Activated CD4-positive, CD25-positive, alpha-beta regulatory T cell treated with anti-CD3 and anti-CD28 coated beads, Interleukin-2, amount 50 U/mL, for 24 hours (primary cell): ENCODE measurements at regions not wholly inside any gene's neighbourhood (a gene's known extent, or its start where the extent isn't known, plus 50 kb on each side); places are given as distances from the start of the nearest gene placed in this dataset.

ENCODE experiments used
- ATAC-seq, 2 donors: fragments of 150-1000 bp; cut with Tn5 transposase; one replicate each; pipeline ENCODE4 v1.10.0; 2021; ENCODE audit warnings: mild to moderate bottlenecking in 1 of 2, moderate library complexity in 1 of 2

- ATAC-seq, result no peak
Measured at GRCh38 chr12:89253488-89253887, 98.8 kb downstream of the DUSP6 start.

- peak; percentile 68 to 70 for ATAC-seq
Measured at GRCh38 chr12:89252284-89252683, 100.0 kb downstream of the DUSP6 start.

DNA sequence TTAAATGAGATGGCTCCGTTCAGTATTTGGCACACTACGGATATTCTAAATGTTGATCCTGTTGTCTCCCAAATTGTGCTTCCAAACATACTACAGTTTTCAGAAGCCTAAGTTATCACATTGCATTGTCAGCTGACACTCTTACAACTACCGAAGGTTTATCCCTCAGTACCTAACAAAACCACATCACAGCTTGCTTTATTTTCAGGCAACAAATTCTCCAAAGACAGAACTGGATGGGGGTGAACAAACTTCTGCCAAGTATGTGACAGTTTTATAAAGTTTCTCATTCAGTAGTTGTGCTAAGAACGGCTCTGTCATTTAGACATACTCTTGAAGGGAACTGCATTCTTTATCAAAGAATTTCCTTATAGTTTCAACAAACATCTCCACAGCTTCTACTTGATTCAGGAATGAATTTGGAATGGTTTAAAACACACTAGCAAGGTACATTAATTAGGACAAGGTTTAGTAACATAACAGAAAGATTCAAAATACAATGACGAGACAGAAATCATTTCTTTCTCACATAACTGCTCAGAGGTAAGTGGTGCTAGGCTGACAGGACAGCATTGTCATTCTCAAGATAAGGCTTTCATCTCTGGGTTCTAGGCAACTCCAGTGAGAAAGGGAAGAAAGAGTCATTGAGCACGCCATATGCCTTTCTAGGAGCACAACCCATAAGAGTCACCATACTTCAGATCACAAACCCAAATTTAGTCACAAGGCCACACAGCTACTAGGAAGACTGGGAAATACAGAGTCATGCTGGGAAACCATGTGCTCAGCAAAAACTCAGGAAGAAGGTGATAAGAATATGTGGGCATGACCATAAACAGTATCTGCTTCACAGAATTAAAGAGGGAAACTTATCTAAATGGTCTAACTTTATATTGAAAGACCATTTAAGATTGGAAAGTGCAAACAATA, 100.7 kb downstream of the DUSP6 start:
- ATAC-seq, result peak; percentile 47 to 64

- ATAC-seq, result peak; percentile 41 to 44
Measured at GRCh38 chr12:89250636-89251035, 101.7 kb downstream of the DUSP6 start.

DNA sequence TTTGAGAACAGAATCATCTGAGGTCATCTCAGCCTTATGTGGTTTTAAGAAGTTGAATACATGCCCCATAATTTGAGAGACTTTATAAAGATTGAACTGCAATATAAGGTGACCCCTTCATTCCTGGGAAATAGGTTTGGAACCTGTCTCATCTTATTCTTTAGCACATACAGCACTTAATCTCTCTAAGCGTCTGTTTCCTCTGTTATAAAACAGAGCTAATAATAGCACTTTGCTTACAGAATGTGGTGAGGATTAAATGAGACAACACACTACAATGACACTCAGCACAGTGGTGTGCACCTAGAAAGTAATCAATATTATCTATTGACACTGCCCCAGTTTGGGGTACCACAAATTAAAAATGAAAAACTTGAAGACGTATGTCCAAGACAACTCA, 102.1 kb downstream of the DUSP6 start:
- ATAC-seq, result no peak

GRCh38 chr12:89247967-89248366, 104.3 kb downstream of the DUSP6 start:
- ATAC-seq, result no peak

- no peak for ATAC-seq
Measured at GRCh38 chr12:89247541-89247942, 104.8 kb downstream of the DUSP6 start.

DNA sequence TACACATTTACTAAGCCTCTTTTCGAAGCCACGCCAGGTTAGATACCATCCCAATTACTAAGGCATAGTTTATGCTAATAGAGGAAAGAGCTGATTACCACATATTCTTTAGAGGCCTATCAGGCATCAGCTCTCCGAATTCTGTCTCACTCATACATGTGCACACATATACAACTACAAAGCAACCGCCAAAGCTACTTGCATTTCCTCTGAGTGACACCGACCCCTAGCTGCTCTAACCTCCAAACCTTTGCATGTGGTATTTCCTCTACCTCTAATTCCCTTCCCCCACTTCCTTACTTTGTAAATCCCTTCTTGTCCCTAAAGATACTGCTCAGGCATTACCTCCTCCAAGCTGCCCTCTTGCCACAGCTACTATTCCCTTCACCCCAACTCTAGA, 107.2 kb downstream of the DUSP6 start:
- ATAC-seq, result peak; percentile 82 to 85

- ATAC-seq, result peak; percentile 91
Measured at GRCh38 chr12:89244536-89244935, 107.8 kb downstream of the DUSP6 start.

DNA sequence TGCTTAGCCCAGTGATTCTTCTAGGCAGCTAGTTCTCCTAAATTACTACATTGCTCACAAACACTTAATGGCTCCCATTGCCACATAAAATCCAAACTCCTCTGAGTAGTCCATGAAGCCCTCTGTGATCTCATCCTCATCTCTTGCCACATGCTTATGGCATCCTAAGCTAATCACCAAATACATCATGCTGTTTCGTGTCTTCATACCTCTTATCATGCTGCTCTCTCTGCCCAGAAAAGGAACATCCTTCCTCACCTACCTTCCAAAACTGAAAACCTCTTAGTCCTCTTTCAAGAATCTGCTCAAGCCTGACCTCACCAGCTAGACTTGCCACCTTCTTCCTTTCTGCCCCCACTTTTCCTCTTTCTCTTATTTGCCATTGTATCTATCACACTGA, 108.5 kb downstream of the DUSP6 start:
- no peak for ATAC-seq

DNA sequence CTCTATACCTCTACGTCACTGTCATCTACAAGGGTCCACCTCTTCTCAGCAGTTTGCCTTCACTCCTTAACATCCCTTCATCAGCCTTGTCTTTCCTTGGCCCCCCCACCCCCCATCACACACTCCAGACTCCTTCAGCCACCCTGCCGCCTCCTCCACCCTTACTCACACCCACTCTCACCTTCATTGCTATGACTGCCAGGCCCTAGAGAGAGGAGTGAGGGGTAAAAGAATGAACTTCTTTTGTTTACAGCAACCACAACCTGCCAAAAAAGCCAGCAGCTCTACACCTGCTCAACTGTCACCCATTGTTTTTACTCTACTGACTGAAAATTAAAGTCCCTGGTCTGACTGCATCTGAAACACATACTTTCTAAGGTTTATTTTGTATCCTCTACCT, 112.8 kb downstream of the DUSP6 start:
- ATAC-seq, result no peak

DNA sequence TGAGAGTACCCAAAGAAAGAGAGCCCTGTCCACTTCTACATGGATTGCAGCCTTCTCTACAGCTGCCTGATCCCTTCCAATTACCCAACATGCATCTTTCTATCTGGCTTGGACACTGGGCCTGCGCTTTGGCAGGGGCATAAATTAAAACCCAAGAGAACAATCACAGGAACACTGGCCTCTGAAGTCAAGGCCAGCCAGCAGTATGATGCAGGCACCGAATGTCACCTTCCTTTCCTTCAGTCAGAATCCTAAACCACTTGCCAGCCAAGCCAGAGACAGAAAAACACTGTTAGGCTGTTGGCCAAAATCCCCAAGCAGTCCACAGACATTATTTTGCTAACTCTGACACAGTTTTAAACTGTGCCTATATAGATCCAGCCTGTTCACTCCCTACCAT, 113.7 kb downstream of the DUSP6 start:
- no peak for ATAC-seq

GRCh38 chr12:89237763-89238162, 114.5 kb downstream of the DUSP6 start:
- ATAC-seq, result no peak

- no peak for ATAC-seq
Measured at GRCh38 chr12:89236748-89237383, 115.4 kb downstream of the DUSP6 start.

DNA sequence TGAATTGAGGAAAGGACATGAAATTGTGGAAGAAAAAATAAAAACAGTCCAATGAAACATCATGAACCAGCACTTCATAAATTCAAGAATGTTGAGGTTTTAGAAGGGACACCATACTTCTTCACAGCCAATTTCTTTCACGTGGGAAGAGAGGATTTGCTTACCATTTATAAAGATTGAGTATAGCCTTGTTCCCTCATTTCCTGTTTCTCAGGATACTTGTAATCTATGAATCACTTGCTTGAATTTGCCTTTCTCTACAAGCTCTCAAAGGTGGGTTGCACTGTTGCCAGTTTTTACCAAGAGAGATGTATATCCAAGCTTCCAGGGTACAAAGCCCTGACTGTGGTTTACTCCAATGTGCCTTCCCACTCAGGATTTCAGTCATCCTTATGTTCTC, 116.1 kb downstream of the DUSP6 start:
- ATAC-seq, result peak in 1 of 2 donors; percentile 38

GRCh38 chr12:89235189-89235993, 116.9 kb downstream of the DUSP6 start:
- ATAC-seq, result no peak

DNA sequence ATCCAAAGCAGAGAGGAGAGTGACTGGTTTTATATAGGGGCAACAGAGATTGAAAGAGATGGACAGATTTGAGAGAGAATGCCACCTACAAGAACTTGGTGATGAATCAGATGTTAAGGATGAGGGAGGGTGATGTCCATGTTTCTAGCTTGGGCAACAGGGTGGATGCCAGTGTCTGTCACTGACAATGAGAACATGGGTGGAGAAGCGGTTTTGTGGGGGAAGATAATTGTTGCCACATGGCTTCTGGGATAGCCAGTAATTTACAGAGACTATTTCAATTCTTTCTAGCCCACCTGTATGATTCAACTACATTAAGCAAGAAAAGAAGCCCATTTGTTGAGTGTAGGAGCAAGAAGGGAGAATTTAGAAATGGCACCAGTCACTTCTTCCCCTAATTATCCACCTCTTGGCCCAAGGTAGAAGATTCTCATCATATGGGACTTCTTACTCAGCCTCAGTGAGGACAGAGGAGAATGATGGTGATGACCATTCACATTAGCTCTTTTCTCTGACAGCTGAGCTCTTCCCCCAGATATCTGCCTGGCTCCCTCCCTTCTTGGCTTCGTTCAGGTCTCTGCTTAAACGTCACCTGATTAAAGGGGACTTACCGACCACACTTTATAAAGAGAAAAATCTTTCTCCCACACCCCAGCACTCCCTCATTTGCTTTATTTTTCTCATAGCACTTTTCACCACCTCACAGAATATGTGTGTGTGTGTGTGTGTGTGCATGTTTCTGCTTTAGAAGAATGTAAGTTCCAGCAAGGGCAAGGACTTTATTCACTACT, 117.8 kb downstream of the DUSP6 start:
- no peak for ATAC-seq

- peak in 1 of 2 donors; percentile 21 for ATAC-seq
Measured at GRCh38 chr12:89231686-89232085, 120.6 kb downstream of the DUSP6 start.

- ATAC-seq, result no peak
Measured at GRCh38 chr12:89230376-89231315, 121.7 kb downstream of the DUSP6 start.

- no peak for ATAC-seq
Measured at GRCh38 chr12:89228491-89228890, 123.8 kb downstream of the DUSP6 start.

DNA sequence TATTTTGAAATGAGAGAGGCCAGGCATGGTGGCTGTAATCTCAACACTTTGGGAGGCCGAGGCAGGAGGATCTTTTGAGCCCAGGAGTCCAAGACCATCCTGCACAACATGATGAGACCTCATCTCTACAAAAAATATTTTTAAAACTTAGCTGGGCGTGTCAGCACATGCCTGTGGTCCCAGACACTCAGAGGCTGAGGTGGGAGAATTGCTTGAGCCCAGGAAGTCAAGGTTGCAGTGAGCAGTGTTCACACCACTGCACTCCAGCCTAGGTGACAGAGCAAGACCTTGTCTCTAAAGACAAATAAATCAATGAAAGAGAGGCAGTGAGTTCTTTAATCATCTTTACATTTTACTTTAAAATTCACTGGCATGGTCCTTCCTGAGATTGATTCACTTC, 124.5 kb downstream of the DUSP6 start:
- ATAC-seq, result no peak
